ENCODE measurements at regions not wholly inside any gene's neighbourhood (a gene's known extent, or its start where the extent isn't known, plus 50 kb on each side); places are given as distances from the start of the nearest gene placed in this dataset.

- no peaks in the 10 kb centered on the region for H3K9me3 Mint-ChIP-seq
- no peaks in the 10 kb centered on the region for H3K4me1 Mint-ChIP-seq
- H3K27me3 Mint-ChIP-seq (ENCODE audit: low read depth), result no peaks in the 10 kb centered on the region
- no peak overlapping the region for H3K27ac Mint-ChIP-seq
- no peak overlapping the region for H3K4me3 Mint-ChIP-seq
- TF ChIP-seq CTCF (IDR thresholded peaks at IDR 0.05; ENCODE audit: unreplicated experiment in 3 of 3), result no peak
- no peaks in the 10 kb centered on the region for H3K36me3 Mint-ChIP-seq (ENCODE audit: low read depth)
Observed at GRCh38 chr5:18811661-18812060, 1176.3 kb downstream of the CDH18 start.

GRCh38 chr5:18828351-18828750 lies 1159.6 kb downstream of the CDH18 start:
- H3K36me3 Mint-ChIP-seq (ENCODE audit: low read depth), result no peaks in the 10 kb centered on the region
- TF ChIP-seq CTCF (IDR thresholded peaks at IDR 0.05; ENCODE audit: unreplicated experiment in 3 of 3), result no peak
- H3K4me3 Mint-ChIP-seq, result no peak overlapping the region
- no peaks in the 10 kb centered on the region for H3K27me3 Mint-ChIP-seq (ENCODE audit: low read depth)
- no peaks in the 10 kb centered on the region for H3K9me3 Mint-ChIP-seq
- no peak overlapping the region for H3K27ac Mint-ChIP-seq
- H3K4me1 Mint-ChIP-seq, result no peaks in the 10 kb centered on the region

DNA sequence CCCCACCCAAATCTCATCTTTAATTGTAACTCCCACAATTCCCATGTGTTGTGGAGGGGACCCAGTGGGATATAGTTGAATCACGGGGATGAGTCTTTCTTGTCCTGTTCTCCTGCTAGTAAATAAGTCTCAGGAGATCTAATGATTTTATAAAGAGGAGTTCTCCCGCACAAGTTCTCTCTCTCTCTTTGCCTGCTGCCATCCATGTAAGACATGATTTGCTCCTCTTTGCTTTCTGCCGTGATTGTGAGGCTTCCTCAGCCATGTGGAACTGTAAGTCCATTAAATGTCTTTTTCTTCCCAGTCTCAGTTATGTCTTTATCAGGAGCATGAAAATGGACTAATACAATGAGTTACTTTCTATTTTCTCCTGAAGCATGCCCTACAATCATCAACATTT lies 1158.5 kb downstream of the CDH18 start:
- H3K4me3 Mint-ChIP-seq, result no peak overlapping the region
- H3K4me1 Mint-ChIP-seq, result no peaks in the 10 kb centered on the region
- H3K36me3 Mint-ChIP-seq (ENCODE audit: low read depth), result no peaks in the 10 kb centered on the region
- H3K27ac Mint-ChIP-seq, result no peak overlapping the region
- no peak for TF ChIP-seq CTCF (IDR thresholded peaks at IDR 0.05; ENCODE audit: unreplicated experiment in 3 of 3)
- no peaks in the 10 kb centered on the region for H3K9me3 Mint-ChIP-seq
- no peaks in the 10 kb centered on the region for H3K27me3 Mint-ChIP-seq (ENCODE audit: low read depth)

DNA sequence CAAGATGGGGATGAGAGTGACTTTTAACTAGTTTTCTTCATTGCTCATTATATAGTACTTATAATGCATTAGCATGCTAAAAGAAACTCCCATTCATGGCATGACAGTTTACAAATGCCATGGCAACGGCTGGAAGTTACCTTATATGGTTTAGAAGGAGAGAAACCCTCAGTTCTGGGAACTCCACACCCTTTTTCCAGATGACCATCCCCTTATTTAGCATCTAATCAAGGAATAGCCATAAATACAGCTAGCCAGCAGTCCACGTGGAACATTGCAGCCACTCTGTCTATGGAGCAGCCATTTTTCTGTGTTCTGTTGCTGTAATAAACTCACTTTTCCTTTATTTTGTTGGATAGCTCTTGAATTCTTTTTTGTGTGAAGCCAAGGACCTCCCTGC lies 1137.8 kb downstream of the CDH18 start:
- TF ChIP-seq CTCF (IDR thresholded peaks at IDR 0.05; ENCODE audit: unreplicated experiment in 3 of 3), result no peak
- no peaks in the 10 kb centered on the region for H3K36me3 Mint-ChIP-seq (ENCODE audit: low read depth)
- no peaks in the 10 kb centered on the region for H3K27me3 Mint-ChIP-seq (ENCODE audit: low read depth)
- no peaks in the 10 kb centered on the region for H3K9me3 Mint-ChIP-seq
- H3K4me1 Mint-ChIP-seq, result no peaks in the 10 kb centered on the region
- no peak overlapping the region for H3K27ac Mint-ChIP-seq
- no peak overlapping the region for H3K4me3 Mint-ChIP-seq

- Mint-ChIP-seq H3K27ac (no peak overlapping the region), H3K27me3 (ENCODE audit: low read depth) (no peaks in the 10 kb centered on the region), H3K4me3 (no peak overlapping the region), H3K36me3 (ENCODE audit: low read depth) (no peaks in the 10 kb centered on the region), H3K4me1 (no peaks in the 10 kb centered on the region), H3K9me3 (peaks cover 3% of the 10 kb centered on the region)
- no peak for TF ChIP-seq CTCF (IDR thresholded peaks at IDR 0.05; ENCODE audit: unreplicated experiment in 3 of 3)
Observed at GRCh38 chr5:18872978-18873377, 1115.0 kb downstream of the CDH18 start.

DNA sequence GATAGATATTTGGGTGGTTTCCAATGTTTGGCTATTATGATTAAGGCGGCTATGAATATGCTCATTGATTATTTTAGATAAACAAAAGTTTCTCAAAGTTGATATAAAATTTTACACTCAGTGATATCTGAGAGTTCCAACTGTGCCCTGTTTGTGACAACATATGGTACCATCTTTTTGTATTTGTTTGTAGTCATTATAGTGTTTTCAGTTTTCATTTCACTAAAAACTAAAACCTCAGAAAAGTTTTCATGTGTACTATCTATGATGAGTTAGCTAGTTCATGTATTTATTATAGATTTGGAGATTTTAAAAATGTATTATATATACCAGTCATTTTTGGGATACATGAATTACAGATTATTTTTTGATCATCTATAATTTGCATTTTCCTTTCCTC lies 1111.4 kb downstream of the CDH18 start:
- TF ChIP-seq CTCF (IDR thresholded peaks at IDR 0.05; ENCODE audit: unreplicated experiment in 3 of 3), result no peak
- no peak overlapping the region for H3K27ac Mint-ChIP-seq
- H3K4me1 Mint-ChIP-seq, result no peaks in the 10 kb centered on the region
- peaks cover 3% of the 10 kb centered on the region for H3K9me3 Mint-ChIP-seq
- H3K4me3 Mint-ChIP-seq, result no peak overlapping the region
- H3K27me3 Mint-ChIP-seq (ENCODE audit: low read depth), result no peaks in the 10 kb centered on the region
- no peaks in the 10 kb centered on the region for H3K36me3 Mint-ChIP-seq (ENCODE audit: low read depth)
